RWPE2 (cell line): ENCODE measurements at regions not wholly inside any gene's neighbourhood (a gene's known extent, or its start where the extent isn't known, plus 50 kb on each side); places are given as distances from the start of the nearest gene placed in this dataset.
A peak's percentile ranks its signal among the peaks of the same experiment; 100 is the strongest.

Experiments used
- ATAC-seq: fragments of 200-7000 bp; cut with Tn5 transposase; 3 replicates; pipeline ENCODE4 v1.9.1; 2021; ENCODE audit warnings: low read depth
- DNase-seq: peaks from one replicate; pipeline ENCODE4 v3.0.0-alpha.2; 2020; ENCODE audit warnings: low spot score
- H3K27ac ChIP-seq: fragments of 450-650 bp; 2 replicates; pipeline ENCODE4 v1.5.1; 2017; ENCODE audit warnings: mild to moderate bottlenecking; ENCODE audit not compliant: poor library complexity, severe bottlenecking
- H3K27me3 ChIP-seq: fragments of 250-450 bp; sonication (Bioruptor Pico); 2 replicates; pipeline ENCODE4 v1.5.1; 2021; ENCODE audit warnings: mild to moderate bottlenecking, moderate library complexity; ENCODE audit not compliant: insufficient read depth, poor library complexity, severe bottlenecking
- H3K36me3 ChIP-seq: fragments of 250-450 bp; sonication (Bioruptor Pico); 2 replicates; pipeline ENCODE4 v1.5.1; 2020; ENCODE audit warnings: low read depth, mild to moderate bottlenecking, moderate library complexity
- H3K4me1 ChIP-seq: fragments of 250-450 bp; sonication (Bioruptor Pico); 2 replicates; pipeline ENCODE4 v1.5.1; 2021; ENCODE audit warnings: mild to moderate bottlenecking, moderate library complexity; ENCODE audit not compliant: insufficient read depth, poor library complexity, severe bottlenecking
- H3K4me3 ChIP-seq: fragments of 250-450 bp; sonication (Bioruptor Pico); 2 replicates; pipeline ENCODE4 v1.5.1; 2021; ENCODE audit warnings: mild to moderate bottlenecking, moderate library complexity; ENCODE audit not compliant: severe bottlenecking
- H3K9me3 ChIP-seq: fragments of 250-450 bp; sonication (Bioruptor Pico); 2 replicates; pipeline ENCODE4 v1.5.1; 2021; ENCODE audit warnings: mild to moderate bottlenecking, moderate library complexity; ENCODE audit not compliant: severe bottlenecking
- CTCF ChIP-seq: fragments of 450-650 bp; IDR thresholded peaks from one replicate; pipeline ENCODE4 v1.5.1; 2017; ENCODE audit warnings: mild to moderate bottlenecking, moderate library complexity; ENCODE audit not compliant: poor library complexity, severe bottlenecking

- no peak overlapping the region for H3K27ac ChIP-seq
- DNase-seq (no peak), ATAC-seq (no peak)
- H3K27me3 ChIP-seq, result no peaks in the 10 kb centered on the region
- TF ChIP-seq CTCF, result no peak
- H3K36me3 ChIP-seq, result no peaks in the 10 kb centered on the region
- H3K4me1 ChIP-seq, result no peaks in the 10 kb centered on the region
- H3K9me3 ChIP-seq, result no peaks in the 10 kb centered on the region
- no peak overlapping the region for H3K4me3 ChIP-seq
Observed at GRCh38 chr11:39681428-39681827, 1778.0 kb downstream of the LRRC4C start.

GRCh38 chr11:39678996-39679395, 1780.5 kb downstream of the LRRC4C start:
- H3K9me3 ChIP-seq, result no peaks in the 10 kb centered on the region
- TF ChIP-seq CTCF, result no peak
- ATAC-seq (peak; percentile 41; the same call in 2 of the 3 replicates), DNase-seq (no peak)
- no peaks in the 10 kb centered on the region for H3K36me3 ChIP-seq
- no peaks in the 10 kb centered on the region for H3K27me3 ChIP-seq
- H3K27ac ChIP-seq, result no peak overlapping the region
- no peaks in the 10 kb centered on the region for H3K4me1 ChIP-seq
- no peak overlapping the region for H3K4me3 ChIP-seq

- H3K36me3 ChIP-seq, result no peaks in the 10 kb centered on the region
- H3K4me1 ChIP-seq, result no peaks in the 10 kb centered on the region
- H3K27me3 ChIP-seq, result no peaks in the 10 kb centered on the region
- DNase-seq (no peak), ATAC-seq (no peak)
- TF ChIP-seq CTCF, result no peak
- no peak overlapping the region for H3K27ac ChIP-seq
- H3K4me3 ChIP-seq, result no peak overlapping the region
- no peaks in the 10 kb centered on the region for H3K9me3 ChIP-seq
Observed at GRCh38 chr11:39675171-39675570, 1784.3 kb downstream of the LRRC4C start.

- TF ChIP-seq CTCF, result no peak
- DNase-seq, result no peak
- no peak for ATAC-seq
- Histone ChIP-seq H3K36me3 (no peaks in the 10 kb centered on the region), H3K4me1 (no peaks in the 10 kb centered on the region), H3K27ac (no peak overlapping the region), H3K9me3 (no peaks in the 10 kb centered on the region), H3K27me3 (no peaks in the 10 kb centered on the region), H3K4me3 (no peak overlapping the region)
Observed at GRCh38 chr11:39674761-39675160, 1784.7 kb downstream of the LRRC4C start.

GRCh38 chr11:39674024-39674423, 1785.4 kb downstream of the LRRC4C start:
- no peak for DNase-seq
- no peak for TF ChIP-seq CTCF
- no peak for ATAC-seq
- no peaks in the 10 kb centered on the region for H3K4me1 ChIP-seq
- no peaks in the 10 kb centered on the region for H3K9me3 ChIP-seq
- H3K36me3 ChIP-seq, result no peaks in the 10 kb centered on the region
- H3K4me3 ChIP-seq, result no peak overlapping the region
- no peak overlapping the region for H3K27ac ChIP-seq
- no peaks in the 10 kb centered on the region for H3K27me3 ChIP-seq
